GM10248 (cell line): ENCODE measurements at regions not wholly inside any gene's neighbourhood (a gene's known extent, or its start where the extent isn't known, plus 50 kb on each side); places are given as distances from the start of the nearest gene placed in this dataset.

Experiments used
- CTCF ChIA-PET: fragments of 300-600 bp; sonication (Branson Sonifier 250); formaldehyde crosslinking; extraction: SDS; loops from one replicate; lab custom pipeline; 2021; ENCODE audit warnings: antibody characterized with exemption; lab: Yijun Ruan, JAX
- POLR2A ChIA-PET: fragments of 350-650 bp; sonication (Branson Sonifier 250); formaldehyde crosslinking; extraction: SDS; loops from one replicate; lab custom pipeline; 2020; ENCODE audit warnings: antibody characterized with exemption; lab: Yijun Ruan, JAX
- DNase-seq: peaks from one replicate; pipeline ENCODE4 v3.0.0; 2012; ENCODE audit errors: extremely low spot score
- CTCF ChIP-seq: IDR thresholded peaks from 2 replicates; pipeline ENCODE4 v1.5.1; 2012; ENCODE audit warnings: mild to moderate bottlenecking, low read depth; ENCODE audit errors: extremely low read depth, missing control alignments, control extremely low read depth

- no peak for DNase-seq
- POLR2A ChIA-PET = no interaction called here
- TF ChIP-seq CTCF = no peak
- CTCF ChIA-PET = interaction anchor here (0.8 to 1.8 kb wide), 3 partner anchors 9 to 48 kb away, joined by 3 to 7 read pairs (median 4); no protein-coding TSS in a partner anchor
These were observed 87.3 kb upstream of the SPHKAP start for GRCh38 chr2:228268756-228269155.

GRCh38 chr2:228268301-228268700 lies 86.8 kb upstream of the SPHKAP start:
- ChIA-PET CTCF (interaction anchor here (0.8 to 1.8 kb wide), 3 partner anchors 9 to 48 kb away, joined by 3 to 7 read pairs (median 4); no protein-coding TSS in a partner anchor), POLR2A (no interaction called here)

DNA sequence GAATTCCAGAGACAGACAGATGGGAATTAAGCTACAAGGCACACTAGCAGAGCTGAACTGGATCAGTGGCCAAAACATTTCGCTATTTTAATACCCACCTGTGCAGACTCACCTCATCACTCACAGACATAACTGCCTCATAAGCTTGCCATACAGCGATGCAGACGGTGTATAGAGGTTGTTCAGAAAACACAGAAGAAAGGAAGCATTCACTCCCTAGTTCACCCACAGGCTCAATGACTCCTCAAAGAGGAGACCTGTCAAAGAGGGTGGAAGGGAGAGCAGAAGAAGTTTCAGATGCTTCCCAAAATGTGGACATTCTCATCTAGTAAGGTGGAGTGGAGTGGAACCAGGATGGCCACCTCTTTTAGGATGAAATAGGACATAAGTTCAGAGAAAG lies 81.7 kb upstream of the SPHKAP start:
- DNase-seq = no peak
- no peak for TF ChIP-seq CTCF
- ChIA-PET CTCF (no interaction called here), POLR2A (no interaction called here)

More at GRCh38 chr2:228268301-228268700, 86.8 kb upstream of the SPHKAP start:
- no peak for DNase-seq
- TF ChIP-seq CTCF = no peak

- ChIA-PET CTCF (no interaction called here), POLR2A (no interaction called here)
- DNase-seq = no peak
- no peak for TF ChIP-seq CTCF
These were observed 80.1 kb upstream of the SPHKAP start for GRCh38 chr2:228261546-228261945.

DNA sequence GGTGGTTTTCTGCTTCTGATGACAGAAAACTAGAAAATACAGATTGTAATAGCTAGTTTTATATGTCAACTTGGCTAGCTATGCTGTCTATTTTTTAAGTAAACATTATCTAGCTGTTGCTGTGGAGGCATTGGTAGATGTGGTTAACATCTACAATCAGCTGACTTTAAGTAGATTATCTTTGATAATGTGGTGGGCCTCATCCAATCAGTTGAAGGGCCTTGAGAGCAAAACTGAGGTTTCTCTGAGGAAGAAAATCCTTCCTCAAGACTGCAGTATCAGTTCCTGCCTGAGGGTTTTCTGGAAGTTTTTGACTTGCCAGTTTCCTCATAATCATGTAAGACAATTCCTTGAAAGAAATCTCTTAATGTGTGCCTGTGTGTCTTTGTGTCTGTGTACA lies 75.9 kb upstream of the SPHKAP start:
- CTCF ChIA-PET = interaction anchor here (1.0 to 1.4 kb wide), 2 partner anchors 9 to 16 kb away, joined by 3 to 5 read pairs; no protein-coding TSS in a partner anchor
- POLR2A ChIA-PET = no interaction called here
- no peak for TF ChIP-seq CTCF
- no peak for DNase-seq

DNA sequence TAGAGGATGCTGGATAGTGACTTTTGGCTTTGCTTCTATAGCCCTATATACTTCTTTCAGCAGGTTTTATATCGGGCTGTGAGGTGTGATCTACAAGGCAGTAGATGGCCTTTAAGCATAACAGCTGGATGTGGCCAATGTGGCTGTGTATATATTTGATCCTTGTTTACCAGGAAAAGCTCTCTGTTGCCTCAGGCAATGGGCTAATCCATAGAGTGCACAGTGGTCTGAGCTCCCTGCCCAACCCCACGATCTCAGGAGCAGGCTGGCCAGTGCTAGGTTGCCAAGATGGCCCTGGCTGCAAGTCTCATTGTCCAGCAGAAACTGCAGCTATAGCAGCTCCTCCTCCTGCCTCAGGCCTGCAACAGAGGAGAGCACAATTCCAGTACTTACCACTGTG lies 72.3 kb upstream of the SPHKAP start:
- ChIA-PET CTCF (no interaction called here), POLR2A (no interaction called here)
- no peak for TF ChIP-seq CTCF
- DNase-seq = no peak

DNA sequence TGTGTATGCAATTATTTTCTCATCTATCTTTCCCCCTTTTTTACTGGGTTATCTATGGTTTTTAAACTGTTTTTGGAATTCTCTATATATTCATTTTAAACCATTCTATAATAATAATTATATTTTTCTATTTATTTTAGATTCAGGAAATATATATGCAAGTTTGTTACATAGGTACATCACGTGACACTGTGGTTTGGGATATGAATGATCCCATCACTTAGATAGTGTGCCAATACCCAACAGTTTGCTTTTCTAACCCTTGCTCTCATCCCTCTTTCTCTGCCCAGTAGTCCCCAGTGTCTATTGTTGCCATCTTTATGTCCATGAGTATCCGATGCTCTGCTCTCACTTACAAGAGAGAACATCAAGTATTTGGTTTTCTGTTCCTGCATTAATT lies 65.8 kb upstream of the SPHKAP start:
- ChIA-PET POLR2A (no interaction called here), CTCF (no interaction called here)
- TF ChIP-seq CTCF = no peak
- no peak for DNase-seq
